LNCAP (cell line): ENCODE measurements at regions not wholly inside any gene's neighbourhood (a gene's known extent, or its start where the extent isn't known, plus 50 kb on each side); places are given as distances from the start of the nearest gene placed in this dataset.

Experiments used
- CTCF ChIP-seq: fragments of 450-650 bp; IDR thresholded peaks from 2 replicates; pipeline ENCODE4 v1.5.1; 2017; ENCODE audit warnings: mild to moderate bottlenecking

GRCh38 chr5:2670940-2671339, 80.5 kb downstream of the IRX2 start:
- no peak for TF ChIP-seq CTCF

DNA sequence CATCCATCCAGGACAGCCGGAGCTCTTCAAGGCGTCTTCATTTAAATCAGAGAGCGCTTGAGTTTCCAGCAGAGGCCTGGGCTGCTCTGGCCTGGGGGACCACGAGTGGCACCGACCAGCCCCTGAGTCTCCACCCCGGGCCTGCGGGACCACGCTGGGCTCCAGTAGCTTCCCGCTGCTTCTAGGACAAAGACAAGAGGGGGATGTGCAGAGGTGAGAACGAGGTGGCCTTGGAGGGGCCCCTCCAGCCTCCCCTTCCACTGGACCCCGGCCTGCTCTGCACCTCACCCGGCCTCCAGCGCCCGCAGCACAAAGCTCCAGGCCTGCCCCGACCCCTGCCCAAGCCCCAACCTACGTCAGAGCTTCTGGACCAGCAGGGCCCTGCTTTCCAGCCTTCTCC, 81.6 kb downstream of the IRX2 start:
- no peak for TF ChIP-seq CTCF

GRCh38 chr5:2669259-2669658, 82.2 kb downstream of the IRX2 start:
- no peak for TF ChIP-seq CTCF

DNA sequence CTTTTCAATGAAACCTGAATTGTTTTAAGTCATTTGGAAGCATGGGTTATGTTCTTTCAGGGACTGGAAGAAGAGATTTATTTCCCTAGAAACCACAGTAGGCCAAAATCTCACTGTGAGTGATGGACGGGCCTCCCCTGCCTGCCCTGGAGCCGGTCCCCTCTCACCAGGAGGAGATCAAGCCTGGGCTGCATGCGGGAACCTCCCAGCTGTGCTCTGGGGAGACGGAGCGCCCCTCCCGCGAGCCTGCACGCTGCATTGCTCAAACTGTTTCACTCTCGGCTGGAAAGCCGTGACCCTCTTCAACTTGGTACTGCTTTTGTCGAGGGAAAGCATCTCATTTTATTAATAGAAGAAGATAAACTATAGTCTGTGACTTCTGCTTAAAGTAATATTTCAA, 85.4 kb downstream of the IRX2 start:
- TF ChIP-seq CTCF, result no peak

DNA sequence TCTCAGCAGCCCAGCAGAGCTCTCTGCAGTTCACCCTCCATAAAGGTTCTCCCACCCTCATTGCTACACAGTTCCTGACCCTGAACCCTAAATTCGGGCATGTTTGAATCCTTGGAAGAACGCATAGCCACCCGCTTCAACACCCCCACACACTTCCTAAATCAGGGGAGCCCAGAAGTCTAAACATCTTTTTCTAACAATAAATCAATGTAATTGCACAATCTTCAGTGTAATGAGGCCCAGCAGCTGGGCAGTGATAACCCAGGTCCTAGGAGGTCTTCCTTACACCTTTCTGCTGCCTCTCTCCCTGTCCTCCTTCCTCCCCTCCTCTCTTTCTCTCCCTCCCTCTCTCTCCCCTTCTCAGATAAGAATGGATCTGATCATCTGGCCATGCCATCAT, 88.0 kb downstream of the IRX2 start:
- TF ChIP-seq CTCF, result no peak

GRCh38 chr5:2660315-2660714, 91.2 kb downstream of the IRX2 start:
- no peak for TF ChIP-seq CTCF

DNA sequence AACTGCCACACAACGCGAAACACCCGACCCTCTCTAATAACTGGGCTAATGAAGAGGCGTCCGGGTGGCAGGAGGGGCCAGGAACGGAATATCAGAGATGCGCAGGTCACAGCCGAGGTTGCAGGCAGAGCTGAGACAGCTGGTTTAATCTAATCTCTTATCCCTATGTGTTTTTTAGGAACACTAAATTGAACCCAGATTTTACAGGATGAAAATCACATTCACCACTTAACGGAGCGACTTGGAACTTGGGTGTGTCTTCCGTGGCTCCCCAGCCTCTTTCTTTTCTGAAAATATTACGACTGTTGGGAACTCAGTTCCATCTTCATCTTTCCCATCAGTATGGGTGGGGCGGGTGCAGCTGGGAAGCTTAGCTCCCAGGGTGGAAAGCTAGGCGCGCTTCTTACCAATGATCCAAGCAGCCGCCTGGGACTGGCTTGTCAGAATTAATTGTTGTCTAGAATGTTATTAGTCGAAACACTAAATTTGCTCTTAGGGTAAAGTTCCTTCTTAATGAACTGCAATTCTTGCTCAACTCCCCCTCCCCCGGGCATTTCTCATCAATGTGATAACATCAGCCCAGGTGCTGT, 92.5 kb downstream of the IRX2 start:
- TF ChIP-seq CTCF, result no peak

DNA sequence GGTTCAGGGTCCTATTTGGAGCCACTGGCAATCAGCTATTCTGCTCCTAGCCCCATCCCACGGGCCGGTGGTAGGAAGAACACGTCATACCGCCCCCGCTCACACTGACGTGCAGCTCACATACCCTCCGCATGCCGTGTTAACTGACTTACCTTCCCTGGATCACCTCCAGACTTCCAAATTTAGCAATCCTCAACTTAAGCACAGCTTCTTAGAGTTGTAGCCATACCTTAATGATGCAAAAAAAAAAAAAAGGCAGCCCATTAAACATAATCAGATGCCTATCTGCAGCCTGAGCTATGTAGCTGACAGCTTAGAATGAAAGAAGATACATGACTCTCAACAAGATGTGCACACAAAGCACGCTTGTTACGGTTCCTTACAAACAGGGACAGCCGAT, 93.0 kb downstream of the IRX2 start:
- no peak for TF ChIP-seq CTCF
